Skeletal muscle satellite cell (primary cell): ENCODE measurements at regions not wholly inside any gene's neighbourhood (a gene's known extent, or its start where the extent isn't known, plus 50 kb on each side); places are given as distances from the start of the nearest gene placed in this dataset. TPM values are rescaled to one million over a fixed set of nuclear protein-coding genes. Genes with fewer than 3 reads are reported as not detected.

Experiments used
- H3K27me3 ChIP-seq: 2 replicates; pipeline ENCODE4 v1.7.0; 2013; ENCODE audit warnings: low read length; ENCODE audit not compliant: control insufficient read depth, insufficient read depth
- H3K36me3 ChIP-seq: 2 replicates; pipeline ENCODE4 v1.7.0; 2013; ENCODE audit warnings: mild to moderate bottlenecking, control low read depth, low read length; ENCODE audit not compliant: insufficient read depth
- H3K4me1 ChIP-seq: 2 replicates; pipeline ENCODE4 v1.7.0; 2013; ENCODE audit warnings: low read length; ENCODE audit not compliant: control insufficient read depth, insufficient read depth
- H3K4me2 ChIP-seq: 2 replicates; pipeline ENCODE4 v1.7.0; 2013; ENCODE audit warnings: mild to moderate bottlenecking, low read length
- H3K4me3 ChIP-seq: 2 replicates; pipeline ENCODE4 v1.7.0; 2013; ENCODE audit warnings: low read length
- H3K9ac ChIP-seq: 2 replicates; pipeline ENCODE4 v1.7.0; 2013; ENCODE audit warnings: mild to moderate bottlenecking, low read depth, low read length, moderate library complexity
- H3K9me3 ChIP-seq: replicated peaks from 2 replicates; pipeline ENCODE4 v1.7.0; 2013; ENCODE audit warnings: mild to moderate bottlenecking, control low read depth, low read length
- small RNA-seq: library from RNA; depleted of rRNA; stranded (forward); fragments of <200 nt; gene quantifications from one replicate; pipeline ENCODE3, GENCODE V24; 2012

- Histone ChIP-seq H3K9me3 (no peaks in the 10 kb centered on the region), H3K4me3 (no peak overlapping the region), H3K4me1 (peaks cover 8% of the 10 kb centered on the region), H3K36me3 (no peaks in the 10 kb centered on the region), H3K27me3 (no peaks in the 10 kb centered on the region), H3K4me2 (no peak overlapping the region), H3K9ac (no peak overlapping the region)
These were observed 51.5 kb upstream of the NR3C1 start for GRCh38 chr5:143454936-143455516.

- no peak overlapping the region for H3K9ac ChIP-seq
- peaks cover 8% of the 10 kb centered on the region for H3K4me1 ChIP-seq
- no peak overlapping the region for H3K4me3 ChIP-seq
- H3K27me3 ChIP-seq, result no peaks in the 10 kb centered on the region
- H3K36me3 ChIP-seq, result no peaks in the 10 kb centered on the region
- no peak overlapping the region for H3K4me2 ChIP-seq
- no peaks in the 10 kb centered on the region for H3K9me3 ChIP-seq
These were observed 50.2 kb upstream of the NR3C1 start for GRCh38 chr5:143453720-143454119.

Small RNA genes in the stretch of these regions (small RNA-seq; reads per million reads assigned to genes)
- not detected for gene MIR5197
- not detected for gene RNU7-156P
